ENCODE measurements at regions not wholly inside any gene's neighbourhood (a gene's known extent, or its start where the extent isn't known, plus 50 kb on each side); places are given as distances from the start of the nearest gene placed in this dataset.
"Not testable (repeated sequence)": the region's sequence is repeated elsewhere in the genome, so short reads cannot be mapped to it uniquely, and the experiment has no call there.

DNA sequence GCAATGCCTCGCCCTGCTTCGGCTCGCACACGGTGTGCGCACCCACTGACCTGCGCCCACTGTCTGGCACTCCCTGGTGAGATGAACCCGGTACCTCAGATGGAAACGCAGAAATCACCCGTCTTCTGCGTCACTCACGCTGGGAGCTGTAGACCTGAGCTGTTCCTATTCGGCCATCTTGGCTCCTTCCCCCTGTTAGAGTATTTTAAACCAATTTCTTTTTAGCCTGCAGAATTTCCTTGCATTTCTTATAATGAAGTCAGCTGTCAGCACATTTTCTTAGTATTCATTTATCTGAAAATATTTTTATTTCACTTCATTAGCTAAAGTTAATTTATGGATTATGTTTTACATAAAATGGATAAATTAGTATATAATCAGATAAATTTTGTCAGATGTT is 288.8 kb downstream of the LIG4 start:
- not testable (repeated sequence) for TF ChIP-seq POLR2A (IDR thresholded peaks at IDR 0.05; ENCODE audit: low read depth); POLR2AphosphoS5 (IDR thresholded peaks at IDR 0.05)
- TF ChIP-seq, protein P1, sequence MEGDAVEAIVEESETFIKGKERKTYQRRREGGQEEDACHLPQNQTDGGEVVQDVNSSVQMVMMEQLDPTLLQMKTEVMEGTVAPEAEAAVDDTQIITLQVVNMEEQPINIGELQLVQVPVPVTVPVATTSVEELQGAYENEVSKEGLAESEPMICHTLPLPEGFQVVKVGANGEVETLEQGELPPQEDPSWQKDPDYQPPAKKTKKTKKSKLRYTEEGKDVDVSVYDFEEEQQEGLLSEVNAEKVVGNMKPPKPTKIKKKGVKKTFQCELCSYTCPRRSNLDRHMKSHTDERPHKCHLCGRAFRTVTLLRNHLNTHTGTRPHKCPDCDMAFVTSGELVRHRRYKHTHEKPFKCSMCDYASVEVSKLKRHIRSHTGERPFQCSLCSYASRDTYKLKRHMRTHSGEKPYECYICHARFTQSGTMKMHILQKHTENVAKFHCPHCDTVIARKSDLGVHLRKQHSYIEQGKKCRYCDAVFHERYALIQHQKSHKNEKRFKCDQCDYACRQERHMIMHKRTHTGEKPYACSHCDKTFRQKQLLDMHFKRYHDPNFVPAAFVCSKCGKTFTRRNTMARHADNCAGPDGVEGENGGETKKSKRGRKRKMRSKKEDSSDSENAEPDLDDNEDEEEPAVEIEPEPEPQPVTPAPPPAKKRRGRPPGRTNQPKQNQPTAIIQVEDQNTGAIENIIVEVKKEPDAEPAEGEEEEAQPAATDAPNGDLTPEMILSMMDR (IDR thresholded peaks at IDR 0.05), result not testable (repeated sequence)
